K562 (cell line): ENCODE measurements at regions not wholly inside any gene's neighbourhood (a gene's known extent, or its start where the extent isn't known, plus 50 kb on each side); places are given as distances from the start of the nearest gene placed in this dataset.
A peak's percentile ranks its signal among the peaks of the same experiment; 100 is the strongest.
"Not testable (repeated sequence)": the region's sequence is repeated elsewhere in the genome, so short reads cannot be mapped to it uniquely, and the experiment has no call there.

Experiments
- ATAC-seq: fragments of 200-7000 bp; cut with Tn5 transposase; 3 replicates; pipeline ENCODE4 v1.9.1; 2020; ENCODE audit warnings: moderate library complexity
- BruUV-seq: library from RNA; stranded (reverse); fragments of 400-500 nt; replicated peaks from 2 replicates; lab custom pipeline; 2021; lab: Mats Ljungman, UMichigan
- CTCF ChIA-PET: fragments of 300-600 bp; formaldehyde crosslinking; extraction: SDS; loops from one replicate; lab custom pipeline; 2021; ENCODE audit warnings: low intra/inter-chr PET ratio; lab: Yijun Ruan, JAX
- POLR2A ChIA-PET: fragments of 300-600, 350-650 bp; sonication (Branson Sonifier 250); formaldehyde crosslinking; extraction: SDS; loops from one replicate; lab custom pipeline; 2021; ENCODE audit warnings: antibody characterized with exemption, inconsistent platforms; lab: Yijun Ruan, JAX
- DNase-seq, 4 experiments: peaks; one replicate each; pipeline versions ENCODE4 v3.0.0 to v3.0.0-alpha.2; 2011 to 2018; ENCODE audit warnings: low spot score in 3 of 4, mixed read lengths in 3 of 4; ENCODE audit errors: extremely low read depth in 1 of 4
- FAIRE-seq: peaks from 2 replicates; lab custom pipeline; 2011; peaks lifted over from hg19 to GRCh38; lab: Jason Lieb, UNC
- H2AFZ ChIP-seq: 2 replicates; pipeline ENCODE4 v1.6.0; 2011; ENCODE audit warnings: low read depth, low read length, control low read depth, inconsistent platforms
- H3K27ac ChIP-seq: fragments of 200-600 bp; 3 replicates; pipeline ENCODE4 v1.8.0; 2011; ENCODE audit warnings: low read depth, mild to moderate bottlenecking, control low read depth, inconsistent platforms, low read length, moderate library complexity, mixed read lengths; ENCODE audit errors: extremely low read depth
- H3K27me3 ChIP-seq, 2 experiments: fragments of 300-600 bp in 1 of 2; 2 replicates in 1 of 2; 3 replicates in 1 of 2; pipeline versions ENCODE4 v1.6.0 to v1.8.0; 2011; ENCODE audit warnings: inconsistent platforms in 2 of 2, low read length in 2 of 2, mild to moderate bottlenecking in 1 of 2, mixed read lengths in 1 of 2, moderate library complexity in 1 of 2; ENCODE audit not compliant: control insufficient read depth in 2 of 2, insufficient read depth in 2 of 2
- H3K36me3 ChIP-seq: fragments of 300-600 bp; 3 replicates; pipeline ENCODE4 v1.8.0; 2011; ENCODE audit warnings: mild to moderate bottlenecking, low read length, inconsistent platforms; ENCODE audit not compliant: control insufficient read depth, insufficient read depth
- H3K4me1 ChIP-seq, 2 experiments: fragments of 200-600 bp in 1 of 2; replicated peaks in 1 of 2; 2 replicates in 1 of 2; 3 replicates in 1 of 2; pipeline versions ENCODE4 v1.5.1 to v1.8.0; 2011; ENCODE audit warnings: inconsistent platforms in 2 of 2, low read length in 2 of 2, mild to moderate bottlenecking in 1 of 2, mixed read lengths in 1 of 2, moderate library complexity in 1 of 2; ENCODE audit not compliant: control insufficient read depth in 2 of 2, insufficient read depth in 2 of 2
- H3K4me2 ChIP-seq: 2 replicates; pipeline ENCODE4 v1.6.1; 2011; ENCODE audit warnings: low read length, control low read depth, inconsistent platforms, mixed read lengths; ENCODE audit not compliant: insufficient read depth
- H3K4me3 ChIP-seq: fragments of 200-600 bp; sonication (generic), shearing (Covaris generic); 2 replicates; pipeline ENCODE4 v1.5.1; 2016; ENCODE audit warnings: control low read depth, inconsistent platforms
- H3K79me2 ChIP-seq: fragments of 200-600 bp; 3 replicates; pipeline ENCODE4 v1.8.0; 2011; ENCODE audit warnings: low read length, inconsistent platforms; ENCODE audit not compliant: control insufficient read depth, insufficient read depth
- H3K9ac ChIP-seq, 2 experiments: 2 replicates each; pipeline versions ENCODE4 v1.6.0 to v1.6.1; 2011; ENCODE audit warnings: low read depth in 2 of 2, low read length in 2 of 2, control low read depth in 1 of 2, inconsistent platforms in 1 of 2, mild to moderate bottlenecking in 1 of 2, mixed read lengths in 1 of 2; ENCODE audit not compliant: insufficient read depth in 1 of 2
- H3K9me1 ChIP-seq: one replicate; pipeline ENCODE4 v1.6.0; 2011; ENCODE audit warnings: inconsistent platforms, mild to moderate bottlenecking, low read length, moderate library complexity; ENCODE audit not compliant: control insufficient read depth, insufficient read depth
- H3K9me3 ChIP-seq: replicated peaks from 2 replicates; pipeline ENCODE4 v1.5.1; 2011; ENCODE audit warnings: low read depth, low read length, inconsistent platforms; ENCODE audit not compliant: control insufficient read depth, insufficient read depth
- H4K20me1 ChIP-seq: replicated peaks from 2 replicates; pipeline ENCODE4 v1.6.1; 2011; ENCODE audit warnings: low read length, inconsistent platforms, mixed read lengths; ENCODE audit not compliant: control insufficient read depth, insufficient read depth
- LEF1 ChIP-seq: fragments of 450-650 bp; IDR thresholded peaks from 2 replicates; pipeline ENCODE4 v1.6.1; 2016; ENCODE audit warnings: mild to moderate bottlenecking
- ZFP36 ChIP-seq: fragments of 150-350 bp; IDR thresholded peaks from 2 replicates; pipeline ENCODE4 v1.6.1; 2018; ENCODE audit warnings: low read length, low read depth; ENCODE audit not compliant: partially characterized antibody
- ZNF12 ChIP-seq: sonication (generic); formaldehyde crosslinking; IDR thresholded peaks from 2 replicates; pipeline ENCODE4 v1.4.0; 2020; ENCODE audit warnings: mild to moderate bottlenecking, missing genetic modification reagents
- ZNF551 ChIP-seq: fragments of 250-450 bp; sonication (Bioruptor Pico); IDR thresholded peaks from 2 replicates; pipeline ENCODE4 v1.5.0; 2021; ENCODE audit warnings: mild to moderate bottlenecking, moderate library complexity
- WGBS: fragments of 100-300 bp; shearing (Covaris generic); methylation state at CpG from one replicate; pipeline ENCODE4 v1.1.6; 2016; ENCODE audit warnings: low coverage, mixed read lengths; ENCODE audit not compliant: insufficient coverage; ENCODE audit errors: missing lambda C conversion rate; 5-methylcytosine and 5-hydroxymethylcytosine counted together
- in situ Hi-C: fragments of 300-500 bp; cut with MboI; formaldehyde crosslinking; loops from 4 replicates; pipeline ENCODE4 v1.15.0; 2018; ENCODE audit warnings: inconsistent platforms, mixed read lengths
- intact Hi-C: fragments of 100-400 bp; cut with micrococcal nuclease; formaldehyde crosslinking; loops from 2 replicates; pipeline ENCODE4 v1.14.2; 2022

DNA sequence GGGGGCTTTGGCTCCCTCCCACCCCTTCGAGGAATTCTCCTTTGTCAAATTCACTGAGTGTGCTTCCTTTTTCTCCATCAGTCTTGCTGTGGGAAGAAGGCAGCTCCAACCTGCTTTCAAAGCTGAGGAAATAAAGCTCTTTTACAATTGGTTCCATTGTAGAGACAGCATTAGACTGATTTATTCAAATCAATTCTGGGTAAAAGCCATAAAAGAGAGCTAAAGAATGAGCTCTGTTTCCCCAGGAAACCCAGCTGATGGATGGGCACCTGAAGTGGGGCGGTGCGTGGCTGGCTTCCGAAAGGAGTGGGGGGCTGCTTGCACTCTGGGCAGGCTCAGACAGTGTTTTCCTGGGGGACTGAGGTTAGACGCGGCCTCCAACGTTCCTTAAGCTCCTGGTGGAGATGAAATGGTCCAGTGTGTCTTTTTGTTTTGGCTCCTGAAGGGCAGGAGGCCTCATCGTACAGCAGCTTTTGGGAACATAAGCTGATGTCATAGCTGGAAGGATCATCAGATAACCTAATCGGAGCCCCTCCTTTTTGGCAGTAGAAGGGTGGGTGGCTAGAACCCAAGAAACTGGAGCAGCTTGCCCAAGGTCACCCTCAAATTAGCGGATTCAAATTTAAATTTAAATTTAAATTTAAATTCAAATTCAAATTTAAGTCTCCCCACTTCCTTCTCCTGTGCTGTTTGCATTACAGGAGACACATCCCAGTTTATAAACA, 128.5 kb upstream of the EEF2KMT start:
- Histone ChIP-seq H3K9ac (no peak overlapping the region), H3K9me3 (no peaks in the 10 kb centered on the region; the same call in 1 of the 2 replicates), H2AFZ (no peak overlapping the region), H4K20me1 (no peaks in the 10 kb centered on the region; the same call in 1 of the 2 replicates), H3K27ac (no peak overlapping the region), H3K27me3 (0 out of 5 replicates have a peak, but pooled peaks cover 0 to 5% of the 10 kb centered on the region in 2 experiments), H3K4me2 (no peak overlapping the region), H3K79me2 (no peaks in the 10 kb centered on the region), H3K4me1 (no peaks in the 10 kb centered on the region), H3K4me3 (no peak overlapping the region), H3K9me1 (no peaks in the 10 kb centered on the region), H3K36me3 (no peaks in the 10 kb centered on the region)
- no peak for TF ChIP-seq LEF1
- CTCF ChIA-PET, result no interaction called here
- FAIRE-seq (no peak), DNase-seq (peak in 1 of 4 experiments; percentile 2), ATAC-seq (no peak)
- POLR2A ChIA-PET, result interaction anchor here (0.6 to 0.8 kb wide), 2 partner anchors 19 to 1420 kb away, joined by 3 read pairs; no protein-coding TSS in a partner anchor
- BruUV-seq, result no TSS peak
- intact Hi-C loops (no loop called here), in situ Hi-C loops (loop anchor here (25.0 kb wide), 2 partner anchors 261 to 386 kb away; no protein-coding TSS in a partner anchor)
- 3% methylated on average over 10 of the region's 10 CpGs for WGBS

DNA sequence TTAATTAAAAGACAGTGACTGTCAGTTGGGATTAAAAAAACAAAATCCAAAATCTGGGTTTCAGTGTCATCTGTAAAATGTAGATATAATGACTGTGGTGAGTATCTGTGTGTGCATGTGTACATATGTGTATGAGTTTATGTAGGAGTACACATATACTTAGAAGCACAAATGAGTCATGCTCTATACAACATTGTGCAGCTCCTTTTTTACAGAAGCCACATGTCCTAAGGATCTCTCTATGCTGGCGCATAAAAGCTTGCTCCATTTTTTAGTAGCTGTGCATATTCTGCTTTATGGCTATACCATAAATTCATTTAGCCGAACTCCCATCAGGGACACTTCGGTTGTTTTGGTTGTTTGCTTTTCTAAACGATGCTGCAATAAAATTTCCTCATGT, 125.2 kb upstream of the EEF2KMT start:
- in situ Hi-C loops, result no loop called here
- no peaks in the 10 kb centered on the region; the same call in 1 of the 2 replicates for H3K9me3 ChIP-seq
- no peaks in the 10 kb centered on the region for H3K9me1 ChIP-seq
- BruUV-seq, result no TSS peak
- no peak for FAIRE-seq
- H3K36me3 ChIP-seq, result no peaks in the 10 kb centered on the region
- 0% methylated on average over 4 of the region's 4 CpGs for WGBS
- 0 out of 5 replicates have a peak, but pooled peaks cover 0 to 5% of the 10 kb centered on the region in 2 experiments for H3K27me3 ChIP-seq
- TF ChIP-seq ZFP36 (no peak), ZNF551 (no peak), ZNF12 (CRISPR knock-in tag) (no peak)
- ATAC-seq, result no peak
- no peaks in the 10 kb centered on the region for H3K79me2 ChIP-seq
- H3K4me2 ChIP-seq, result no peak overlapping the region
- intact Hi-C loops, result no loop called here
- no peaks in the 10 kb centered on the region for H3K4me1 ChIP-seq
- no peak overlapping the region for H3K9ac ChIP-seq
- no peaks in the 10 kb centered on the region; the same call in 1 of the 2 replicates for H4K20me1 ChIP-seq
- H2AFZ ChIP-seq, result no peak overlapping the region
- POLR2A ChIA-PET, result interaction anchor here (0.5 to 0.6 kb wide), 2 partner anchors 366 to 656 kb away, joined by 3 read pairs; no protein-coding TSS in a partner anchor
- no peak overlapping the region for H3K4me3 ChIP-seq
- no peak overlapping the region for H3K27ac ChIP-seq
- DNase-seq, result no peak
- CTCF ChIA-PET, result no interaction called here

DNA sequence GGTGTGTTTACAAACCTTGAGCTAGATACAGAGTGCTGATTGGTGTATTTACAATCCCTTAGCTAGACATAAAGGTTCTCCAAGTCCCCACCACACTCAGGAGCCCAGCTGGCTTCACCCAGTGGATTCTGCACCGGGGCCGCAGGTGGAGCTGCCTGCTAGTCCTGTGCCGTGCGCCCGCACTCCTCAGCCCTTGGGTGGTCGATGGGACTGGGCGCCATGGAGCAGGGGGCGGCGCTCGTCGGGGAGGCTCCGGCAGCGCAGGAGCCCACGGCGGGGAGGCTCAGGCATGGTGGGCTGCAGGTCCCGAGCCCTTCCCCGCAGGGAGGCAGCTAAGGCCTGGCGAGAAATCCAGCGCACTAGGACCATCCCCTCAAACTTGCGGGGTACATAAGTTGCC, 124.2 kb upstream of the EEF2KMT start:
- H3K4me1 ChIP-seq, ATAC-seq, in situ Hi-C loops, H3K79me2 ChIP-seq, H3K4me2 ChIP-seq, intact Hi-C loops, FAIRE-seq, H3K4me3 ChIP-seq, H3K36me3 ChIP-seq, H3K9me3 ChIP-seq, H4K20me1 ChIP-seq, H2AFZ ChIP-seq, H3K9ac ChIP-seq, BruUV-seq, DNase-seq, H3K9me1 ChIP-seq, H3K27ac ChIP-seq, CTCF ChIA-PET, H3K27me3 ChIP-seq: not testable (repeated sequence)
- WGBS, result 4% methylated on average over 17 of the region's 20 CpGs
- POLR2A ChIA-PET, result interaction anchor here (1.1 kb wide), 1 partner anchor 13 kb away, joined by 4 read pairs; no protein-coding TSS in a partner anchor
